Spleen (tissue), 11 donors: ENCODE measurements at regions not wholly inside any gene's neighbourhood (a gene's known extent, or its start where the extent isn't known, plus 50 kb on each side); places are given as distances from the start of the nearest gene placed in this dataset.

ENCODE experiments used
- DNase-seq: peaks from one replicate; pipeline ENCODE4 v3.0.0-alpha.2; 2020
- H3K27ac ChIP-seq, 8 donors: fragments of 200-600 bp; sonication (generic) in 7 of 8; 1 replicate in 4 of 8; 2 replicates in 4 of 8; pipeline versions ENCODE4 v1.5.0 to v1.8.0; 2016 to 2021; ENCODE audit warnings: inconsistent platforms in 4 of 8, mild to moderate bottlenecking in 4 of 8, moderate library complexity in 1 of 8
- H3K27me3 ChIP-seq, 7 donors: fragments of 200-600 bp; sonication (generic) in 6 of 7; replicated peaks in 1 of 7; 1 replicate in 4 of 7; 2 replicates in 3 of 7; pipeline versions ENCODE4 v1.5.0 to v1.8.0; 2016 to 2021; ENCODE audit warnings: inconsistent platforms in 3 of 7, mild to moderate bottlenecking in 1 of 7
- H3K36me3 ChIP-seq, 6 donors: fragments of 200-600 bp; sonication (generic) in 5 of 6; 1 replicate in 4 of 6; 2 replicates in 2 of 6; pipeline versions ENCODE4 v1.5.0 to v1.8.0; 2016 to 2021; ENCODE audit warnings: inconsistent platforms in 2 of 6
- H3K4me1 ChIP-seq, 6 donors: fragments of 200-600 bp; sonication (generic) in 5 of 6; 1 replicate in 3 of 6; 2 replicates in 3 of 6; pipeline versions ENCODE4 v1.5.0 to v1.8.0; 2016 to 2021; ENCODE audit warnings: inconsistent platforms in 3 of 6
- H3K4me3 ChIP-seq, 8 donors: fragments of 200-600 bp; sonication (generic) in 7 of 8; 1 replicate in 4 of 8; 2 replicates in 4 of 8; pipeline versions ENCODE4 v1.5.0 to v1.8.0; 2016 to 2021; ENCODE audit warnings: inconsistent platforms in 4 of 8, mild to moderate bottlenecking in 4 of 8, moderate library complexity in 2 of 8
- H3K9me3 ChIP-seq, 8 donors: fragments of 200-600 bp; sonication (generic) in 7 of 8; 1 replicate in 4 of 8; 2 replicates in 4 of 8; pipeline versions ENCODE4 v1.5.0 to v1.8.0; 2016 to 2021; ENCODE audit warnings: inconsistent platforms in 4 of 8
- CTCF ChIP-seq, 11 experiments: fragments of 200-600 bp in 7 of 11; fragments of 450-650 bp in 4 of 11; sonication (generic) in 4 of 11; IDR thresholded peaks in 8 of 11; conservative IDR thresholded peaks in 3 of 11; 1 replicate in 7 of 11; 2 replicates in 4 of 11; pipeline versions ENCODE4 v1.4.0 to v1.8.0; 2016 to 2021; ENCODE audit warnings: antibody characterized with exemption in 11 of 11, inconsistent platforms in 4 of 11, mild to moderate bottlenecking in 1 of 11
- POLR2A ChIP-seq, 3 donors: fragments of 450-650 bp; IDR thresholded peaks; one replicate each; pipeline ENCODE4 v1.5.1; 2017; ENCODE audit warnings: antibody characterized with exemption in 3 of 3, mild to moderate bottlenecking in 1 of 3
- POLR2AphosphoS5 ChIP-seq, 3 donors: sonication (generic); formaldehyde crosslinking; IDR thresholded peaks; one replicate each; pipeline ENCODE4 v1.5.1; 2017; ENCODE audit warnings: antibody characterized with exemption in 3 of 3
- WGBS, 5 donors: extraction: QIAGEN DNeasy Blood & Tissue Kit in 3 of 5; methylation state at CpG; one replicate each; pipeline versions ENCODE4 v1.1.5 to v1.1.7; 2013 to 2018; 5-methylcytosine and 5-hydroxymethylcytosine counted together
- intact Hi-C: fragments of 100-400 bp; cut with DNase I; formaldehyde crosslinking; loops from one replicate; pipeline ENCODE4 v1.15.0; 2023; ENCODE audit warnings: low total_unique reads
- donor health status: healthy with polysubstance abuse.
- donor health status: DM: no; HTN: no; CAD: no; lungs with moderate emphysema.
- donor health status: DM: no; HTN: no; CAD: no.
- donor health status: Bipolar disorder and iron deficiency.
- donor health status: healthy.
- donor health status: DM: no; HTN: no; CAD: no.
- donor health status: DM: yes; HTN: yes; CAD: no.

GRCh38 chr5:78698191-78698791, 49.7 kb upstream of the LHFPL2 start:
- H3K27me3 ChIP-seq: no peaks in the 10 kb centered on the region
- H3K4me3 ChIP-seq: no peak overlapping the region
- DNase-seq: no peak
- 70 to 94% (median 89%) methylated on average over 4 of the region's 4 CpGs for WGBS, 5 donors
- no peak for TF ChIP-seq CTCF (IDR thresholded peaks at IDR 0.05 in 8 of 11, conservative IDR thresholded peaks at IDR 0.05 in 3 of 11)
- no peak for TF ChIP-seq POLR2A (IDR thresholded peaks at IDR 0.05)
- TF ChIP-seq POLR2AphosphoS5 (IDR thresholded peaks at IDR 0.05): no peak
- no peak overlapping the region for H3K27ac ChIP-seq
- no peaks in the 10 kb centered on the region for H3K4me1 ChIP-seq
- H3K9me3 ChIP-seq: peaks cover 0 to 16% (median 3%) of the 10 kb centered on the region in 8 donors
- intact Hi-C loops: no loop called here
- no peaks in the 10 kb centered on the region for H3K36me3 ChIP-seq
